Omental fat pad (tissue), 3 donors: ENCODE measurements at regions not wholly inside any gene's neighbourhood (a gene's known extent, or its start where the extent isn't known, plus 50 kb on each side); places are given as distances from the start of the nearest gene placed in this dataset.

Experiments
- ATAC-seq: fragments of 150-250 bp; one replicate; pipeline ENCODE4 v1.9.1; 2016; ENCODE audit warnings: mild to moderate bottlenecking, moderate library complexity; ENCODE audit not compliant: low FRiP score
- DNase-seq: peaks from one replicate; pipeline ENCODE4 v3.0.0-alpha.2; 2019; ENCODE audit warnings: low spot score
- TF ChIP-seq, protein P1 (sequence below), 3 donors: fragments of 450-650 bp; IDR thresholded peaks; one replicate each; pipeline ENCODE4 v1.5.1; 2016 to 2017; ENCODE audit warnings: antibody characterized with exemption in 3 of 3, mild to moderate bottlenecking in 3 of 3, moderate library complexity in 2 of 3

DNA sequence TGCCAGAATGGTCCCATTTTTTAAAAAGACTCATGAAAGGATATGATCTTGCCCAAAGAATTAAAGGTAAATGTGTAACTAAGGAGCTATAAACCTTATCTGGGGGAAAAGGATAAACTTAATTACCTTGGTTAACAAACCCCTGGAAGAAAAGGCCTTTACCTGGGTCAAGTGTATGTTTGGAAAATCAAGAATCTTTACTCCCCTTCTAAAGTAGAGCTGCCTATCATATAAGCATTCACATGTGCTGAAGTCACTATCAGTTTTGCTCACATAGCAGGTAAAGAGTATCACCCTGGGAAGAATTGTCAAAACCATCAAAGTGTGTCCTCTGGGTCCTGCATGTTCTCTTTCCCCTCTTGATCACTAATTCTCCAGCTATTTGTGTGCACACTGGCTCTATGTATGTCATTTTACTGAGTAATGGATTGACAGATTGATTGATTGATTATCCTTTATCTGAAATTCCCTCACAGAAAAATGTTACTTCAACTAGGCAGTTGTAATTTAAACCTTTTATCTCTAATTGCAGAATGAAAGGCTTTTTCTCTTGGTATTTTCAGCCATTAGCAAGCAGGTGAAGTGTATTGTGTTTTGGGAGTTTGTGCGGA is 199.4 kb downstream of the NOL4 start:
- DNase-seq: no peak
- ATAC-seq: no peak
- TF ChIP-seq, protein P1, sequence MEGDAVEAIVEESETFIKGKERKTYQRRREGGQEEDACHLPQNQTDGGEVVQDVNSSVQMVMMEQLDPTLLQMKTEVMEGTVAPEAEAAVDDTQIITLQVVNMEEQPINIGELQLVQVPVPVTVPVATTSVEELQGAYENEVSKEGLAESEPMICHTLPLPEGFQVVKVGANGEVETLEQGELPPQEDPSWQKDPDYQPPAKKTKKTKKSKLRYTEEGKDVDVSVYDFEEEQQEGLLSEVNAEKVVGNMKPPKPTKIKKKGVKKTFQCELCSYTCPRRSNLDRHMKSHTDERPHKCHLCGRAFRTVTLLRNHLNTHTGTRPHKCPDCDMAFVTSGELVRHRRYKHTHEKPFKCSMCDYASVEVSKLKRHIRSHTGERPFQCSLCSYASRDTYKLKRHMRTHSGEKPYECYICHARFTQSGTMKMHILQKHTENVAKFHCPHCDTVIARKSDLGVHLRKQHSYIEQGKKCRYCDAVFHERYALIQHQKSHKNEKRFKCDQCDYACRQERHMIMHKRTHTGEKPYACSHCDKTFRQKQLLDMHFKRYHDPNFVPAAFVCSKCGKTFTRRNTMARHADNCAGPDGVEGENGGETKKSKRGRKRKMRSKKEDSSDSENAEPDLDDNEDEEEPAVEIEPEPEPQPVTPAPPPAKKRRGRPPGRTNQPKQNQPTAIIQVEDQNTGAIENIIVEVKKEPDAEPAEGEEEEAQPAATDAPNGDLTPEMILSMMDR (IDR thresholded peaks at IDR 0.05): no peak

DNA sequence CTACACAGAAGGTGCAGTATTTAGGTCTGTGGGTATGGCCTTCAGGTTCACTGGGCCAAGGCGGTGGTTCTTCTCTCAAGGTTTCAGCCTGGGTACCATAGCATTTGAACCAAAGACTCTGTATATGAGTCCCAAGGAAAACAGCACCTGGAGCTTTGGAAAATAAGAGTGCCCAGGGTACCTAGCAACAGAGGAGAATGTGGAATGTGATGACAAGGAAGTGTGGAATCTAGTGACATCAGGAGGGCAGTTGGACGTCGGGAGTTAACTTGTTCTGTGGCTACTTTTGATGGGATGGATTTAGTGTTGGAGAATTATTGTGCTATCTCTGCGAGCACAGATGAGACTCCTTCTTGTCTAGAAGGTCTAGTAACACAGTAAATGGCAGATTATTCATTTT is 201.2 kb downstream of the NOL4 start:
- DNase-seq (no peak), ATAC-seq (no peak)
- TF ChIP-seq, protein P1 (IDR thresholded peaks at IDR 0.05): no peak

DNA sequence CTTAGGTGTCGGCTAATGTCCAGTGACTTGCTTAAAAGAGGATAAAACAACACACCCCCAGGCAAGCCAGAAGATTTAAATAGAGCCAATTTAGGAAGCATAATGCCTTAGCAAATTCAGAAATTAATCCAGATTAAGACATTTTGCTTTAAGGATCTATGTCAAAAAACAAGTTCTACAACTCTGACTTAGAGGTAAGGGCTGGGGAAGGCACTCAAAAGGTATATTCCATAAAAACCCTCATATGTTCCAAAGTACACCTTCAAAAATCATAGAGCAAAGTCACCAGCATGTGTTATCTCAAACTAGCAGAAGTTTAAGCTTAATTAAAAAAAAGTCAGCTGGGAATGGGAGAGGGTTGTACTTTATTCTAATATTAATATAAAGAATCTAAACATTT is 206.4 kb downstream of the NOL4 start:
- TF ChIP-seq, protein P1 (IDR thresholded peaks at IDR 0.05): no peak
- DNase-seq (no peak), ATAC-seq (no peak)

DNA sequence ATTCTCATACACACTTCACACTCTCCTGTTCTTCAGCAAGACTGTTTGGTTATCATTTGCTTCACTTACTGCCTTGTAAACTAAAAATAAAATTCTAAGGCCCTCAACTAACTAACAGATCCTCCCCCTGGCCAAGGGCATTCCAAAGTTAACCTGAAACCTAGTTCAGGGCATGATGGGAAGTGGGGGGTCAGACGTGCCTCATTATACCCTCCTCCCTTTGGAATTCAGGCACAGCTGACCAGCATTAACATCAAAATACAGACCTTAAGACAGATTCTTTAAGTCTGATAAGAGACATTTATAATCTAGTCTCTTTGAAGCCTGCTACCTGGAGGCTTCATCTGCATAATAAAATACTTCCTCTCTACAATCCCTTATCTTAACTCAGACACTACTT is 221.0 kb downstream of the NOL4 start:
- TF ChIP-seq, protein P1 (IDR thresholded peaks at IDR 0.05): no peak
- DNase-seq: no peak
- no peak for ATAC-seq

DNA sequence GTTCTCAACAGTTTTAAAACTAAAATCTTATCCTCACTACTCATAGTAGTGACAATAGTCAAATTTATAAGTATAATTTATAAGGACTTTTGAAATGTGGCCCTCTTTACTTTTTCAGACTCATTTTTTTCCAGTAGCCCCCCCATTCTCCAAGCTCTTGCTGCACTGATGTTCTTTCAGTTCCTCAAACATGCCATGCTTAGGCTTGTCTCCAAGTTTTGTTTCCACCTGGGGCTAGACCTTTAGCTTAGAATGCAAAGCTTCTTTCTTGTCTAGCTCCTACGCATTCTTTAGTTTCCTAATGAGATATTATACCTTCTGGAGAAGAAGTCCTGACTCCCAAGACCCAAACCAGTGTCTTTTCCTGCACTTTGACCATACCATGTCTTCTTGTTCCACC is 222.6 kb downstream of the NOL4 start:
- ATAC-seq: no peak

DNA sequence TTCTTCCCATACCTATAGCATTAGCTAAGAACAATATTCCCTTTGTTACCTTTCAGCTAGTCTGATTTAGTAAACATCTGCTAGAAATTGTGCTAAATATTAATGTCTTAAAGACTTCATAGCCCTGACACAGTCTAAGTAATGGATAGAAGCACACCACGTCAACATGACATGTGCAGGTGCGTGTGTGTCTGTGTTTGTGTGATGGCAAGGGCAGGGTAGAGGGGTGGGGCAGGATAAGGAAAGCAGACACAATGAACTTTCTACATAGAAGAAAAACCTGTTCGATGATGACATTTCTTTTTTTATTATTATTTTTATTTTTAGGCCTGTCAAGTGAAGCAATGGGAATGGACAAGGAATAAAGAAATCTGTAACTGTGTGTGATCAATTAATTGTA is 223.3 kb downstream of the NOL4 start:
- DNase-seq (no peak), ATAC-seq (no peak)
- TF ChIP-seq, protein P1 (IDR thresholded peaks at IDR 0.05): no peak

More for the DNA sequence above, 222.6 kb downstream of the NOL4 start:
- TF ChIP-seq, protein P1 (IDR thresholded peaks at IDR 0.05): no peak
- DNase-seq: no peak

DNA sequence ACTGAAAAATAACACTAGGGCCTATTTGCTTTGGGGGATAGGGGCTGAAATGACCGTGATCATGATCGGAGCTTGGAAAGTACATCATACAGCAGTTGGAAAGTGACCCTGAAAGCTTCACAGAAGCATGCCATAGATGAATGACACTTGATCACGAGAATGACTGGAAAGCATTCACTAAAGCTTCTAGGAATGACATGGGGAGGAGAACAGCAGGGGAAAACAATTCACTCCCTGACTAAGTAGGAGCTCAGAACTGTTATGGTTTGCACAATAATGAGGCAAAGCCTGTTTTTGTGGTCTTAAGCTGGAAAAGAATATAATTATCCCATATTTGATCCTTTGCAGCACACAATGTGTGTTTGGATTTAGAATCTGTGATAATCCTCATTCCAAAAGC is 237.5 kb downstream of the NOL4 start:
- DNase-seq: no peak
- TF ChIP-seq, protein P1 (IDR thresholded peaks at IDR 0.05): no peak
- no peak for ATAC-seq
